SK-N-SH treated with all-trans-retinoic acid at 6 μM for 48 hours (cell line): ENCODE measurements at regions not wholly inside any gene's neighbourhood (a gene's known extent, or its start where the extent isn't known, plus 50 kb on each side); places are given as distances from the start of the nearest gene placed in this dataset.

Experiments used
- ATAC-seq: fragments of 200-7000 bp; cut with Tn5 transposase; 3 replicates; pipeline ENCODE4 v1.9.1; 2020; ENCODE audit warnings: mild to moderate bottlenecking, moderate library complexity
- ARNTL ChIP-seq: fragments of 450-650 bp; formaldehyde crosslinking; IDR thresholded peaks from 2 replicates; pipeline ENCODE4 v1.5.0; 2020; ENCODE audit warnings: low read depth, mild to moderate bottlenecking, moderate library complexity, borderline replicate concordance
- BACH2 ChIP-seq: fragments of 250-450 bp; sonication (Bioruptor Pico); IDR thresholded peaks from 2 replicates; pipeline ENCODE4 v1.9.0; 2021; ENCODE audit warnings: mild to moderate bottlenecking, borderline replicate concordance
- CREB5 ChIP-seq: fragments of 250-450 bp; sonication (Bioruptor Pico); IDR thresholded peaks from 2 replicates; pipeline ENCODE4 v1.5.1; 2020; ENCODE audit warnings: low read depth, mild to moderate bottlenecking, moderate library complexity
- CSDC2 ChIP-seq: fragments of 250-450 bp; sonication (Bioruptor Pico); IDR thresholded peaks from 2 replicates; pipeline ENCODE4 v1.5.0; 2020; ENCODE audit warnings: mild to moderate bottlenecking, moderate library complexity
- CSRNP3 ChIP-seq: fragments of 250-450 bp; sonication (Bioruptor Pico); IDR thresholded peaks from 2 replicates; pipeline ENCODE4 v1.5.1; 2021; ENCODE audit warnings: mild to moderate bottlenecking, moderate library complexity
- ESRRG ChIP-seq: fragments of 250-450 bp; sonication (Bioruptor Pico); IDR thresholded peaks from 2 replicates; pipeline ENCODE4 v1.6.1; 2021; ENCODE audit warnings: mild to moderate bottlenecking
- ISL1 ChIP-seq: fragments of 250-450 bp; sonication (Bioruptor Pico); IDR thresholded peaks from 2 replicates; pipeline ENCODE4 v2.1.2; 2022; ENCODE audit warnings: mild to moderate bottlenecking, moderate library complexity
- POU6F1 ChIP-seq: fragments of 250-450 bp; sonication (Bioruptor Pico); IDR thresholded peaks from 2 replicates; pipeline ENCODE4 v1.8.0; 2021; ENCODE audit warnings: low read depth, mild to moderate bottlenecking, moderate library complexity, borderline replicate concordance
- PPARA ChIP-seq: fragments of 250-450 bp; sonication (Bioruptor Pico); IDR thresholded peaks from 2 replicates; pipeline ENCODE4 v1.5.0; 2020; ENCODE audit warnings: mild to moderate bottlenecking, borderline replicate concordance
- RARB ChIP-seq: fragments of 250-450 bp; sonication (Bioruptor Pico); IDR thresholded peaks from 2 replicates; pipeline ENCODE4 v1.8.0; 2021; ENCODE audit warnings: mild to moderate bottlenecking, moderate library complexity
- SNAI2 ChIP-seq: fragments of 250-450 bp; sonication (Bioruptor Pico); IDR thresholded peaks from 2 replicates; pipeline ENCODE4 v1.5.0; 2020; ENCODE audit warnings: mild to moderate bottlenecking, moderate library complexity
- TCF4 ChIP-seq: fragments of 250-450 bp; sonication (Bioruptor Pico); IDR thresholded peaks from 2 replicates; pipeline ENCODE4 v1.8.0; 2021; ENCODE audit warnings: mild to moderate bottlenecking, moderate library complexity, borderline replicate concordance
- TOX ChIP-seq: fragments of 250-450 bp; sonication (Bioruptor Pico); IDR thresholded peaks from 2 replicates; pipeline ENCODE4 v1.8.0; 2021; ENCODE audit warnings: mild to moderate bottlenecking, moderate library complexity, borderline replicate concordance
- ZC3H10 ChIP-seq: fragments of 250-450 bp; sonication (Bioruptor Pico); IDR thresholded peaks from 2 replicates; pipeline ENCODE4 v1.5.1; 2021; ENCODE audit warnings: mild to moderate bottlenecking, moderate library complexity
- ZFP3 ChIP-seq: fragments of 250-450 bp; sonication (Bioruptor Pico); IDR thresholded peaks from 2 replicates; pipeline ENCODE4 v1.5.0; 2020; ENCODE audit warnings: mild to moderate bottlenecking, moderate library complexity
- ZFP30 ChIP-seq: fragments of 450-650 bp; formaldehyde crosslinking; IDR thresholded peaks from 2 replicates; pipeline ENCODE4 v1.5.0; 2022; ENCODE audit warnings: mild to moderate bottlenecking, moderate library complexity
- ZNF565 ChIP-seq: fragments of 450-650 bp; formaldehyde crosslinking; conservative IDR thresholded peaks from 2 replicates; pipeline ENCODE4 v1.5.0; 2020; ENCODE audit warnings: low read depth, mild to moderate bottlenecking, moderate library complexity
- ZNF70 ChIP-seq: fragments of 450-650 bp; formaldehyde crosslinking; IDR thresholded peaks from 2 replicates; pipeline ENCODE4 v1.5.0; 2020; ENCODE audit warnings: mild to moderate bottlenecking, moderate library complexity
- ZNF8 ChIP-seq: fragments of 450-650 bp; formaldehyde crosslinking; IDR thresholded peaks from 2 replicates; pipeline ENCODE4 v1.5.0; 2020; ENCODE audit warnings: mild to moderate bottlenecking, moderate library complexity
- TF ChIP-seq, protein P1 (sequence below): fragments of 250-450 bp; sonication (Bioruptor Pico); IDR thresholded peaks from 2 replicates; pipeline ENCODE4 v1.5.0; 2020; ENCODE audit warnings: mild to moderate bottlenecking, moderate library complexity
- TF ChIP-seq, protein P2 (sequence below): fragments of 250-450 bp; sonication (Bioruptor Pico); IDR thresholded peaks from 2 replicates; pipeline ENCODE4 v1.8.0; 2020; ENCODE audit warnings: mild to moderate bottlenecking, moderate library complexity, borderline replicate concordance

GRCh38 chr1:19024532-19024931, 68.1 kb upstream of the IFFO2 start:
- ATAC-seq: no peak
- TF ChIP-seq ZC3H10 (CRISPR knock-in tag): no peak
- TF ChIP-seq ARNTL (CRISPR knock-in tag): no peak
- TF ChIP-seq POU6F1 (CRISPR knock-in tag): no peak
- no peak for TF ChIP-seq BACH2 (CRISPR knock-in tag)
- TF ChIP-seq ZFP3 (CRISPR knock-in tag): no peak
- TF ChIP-seq ESRRG: no peak
- TF ChIP-seq ZFP30: no peak
- TF ChIP-seq CSDC2 (CRISPR knock-in tag): no peak
- no peak for TF ChIP-seq RARB (CRISPR knock-in tag)
- no peak for TF ChIP-seq TOX
- TF ChIP-seq ISL1 (CRISPR knock-in tag): no peak
- no peak for TF ChIP-seq PPARA (CRISPR knock-in tag)
- no peak for TF ChIP-seq ZNF70

DNA sequence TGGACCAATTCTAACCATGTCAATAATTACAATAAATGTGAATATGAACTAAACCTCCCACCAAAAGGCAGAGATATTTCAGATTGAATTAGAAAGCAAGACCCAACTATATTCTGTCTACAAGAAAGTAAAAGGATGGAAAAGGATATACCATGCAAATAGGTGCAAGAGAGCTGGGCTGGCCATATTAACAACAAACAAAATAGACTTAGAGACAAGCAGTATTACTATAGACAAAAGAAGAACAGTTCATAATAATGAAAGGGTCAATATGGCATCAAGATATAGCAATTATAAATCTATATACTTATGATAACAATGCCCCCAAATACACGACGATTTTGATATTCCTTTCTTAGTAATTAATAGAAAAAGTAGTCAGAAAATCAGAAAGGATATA, 67.3 kb upstream of the IFFO2 start:
- ATAC-seq: no peak
- no peak for TF ChIP-seq CSRNP3 (CRISPR knock-in tag)
- TF ChIP-seq CSDC2 (CRISPR knock-in tag): no peak
- no peak for TF ChIP-seq TOX
- no peak for TF ChIP-seq ZNF8 (CRISPR knock-in tag)
- TF ChIP-seq BACH2 (CRISPR knock-in tag): no peak
- TF ChIP-seq SNAI2 (CRISPR knock-in tag): no peak
- no peak for TF ChIP-seq ISL1 (CRISPR knock-in tag)
- no peak for TF ChIP-seq ESRRG
- no peak for TF ChIP-seq TCF4 (CRISPR knock-in tag)
- TF ChIP-seq ZFP3 (CRISPR knock-in tag): no peak
- no peak for TF ChIP-seq ARNTL (CRISPR knock-in tag)
- no peak for TF ChIP-seq ZNF565 (CRISPR knock-in tag)
- TF ChIP-seq ZNF70: no peak
- TF ChIP-seq ZFP30: no peak
- TF ChIP-seq PPARA (CRISPR knock-in tag): no peak
- TF ChIP-seq, protein P1, sequence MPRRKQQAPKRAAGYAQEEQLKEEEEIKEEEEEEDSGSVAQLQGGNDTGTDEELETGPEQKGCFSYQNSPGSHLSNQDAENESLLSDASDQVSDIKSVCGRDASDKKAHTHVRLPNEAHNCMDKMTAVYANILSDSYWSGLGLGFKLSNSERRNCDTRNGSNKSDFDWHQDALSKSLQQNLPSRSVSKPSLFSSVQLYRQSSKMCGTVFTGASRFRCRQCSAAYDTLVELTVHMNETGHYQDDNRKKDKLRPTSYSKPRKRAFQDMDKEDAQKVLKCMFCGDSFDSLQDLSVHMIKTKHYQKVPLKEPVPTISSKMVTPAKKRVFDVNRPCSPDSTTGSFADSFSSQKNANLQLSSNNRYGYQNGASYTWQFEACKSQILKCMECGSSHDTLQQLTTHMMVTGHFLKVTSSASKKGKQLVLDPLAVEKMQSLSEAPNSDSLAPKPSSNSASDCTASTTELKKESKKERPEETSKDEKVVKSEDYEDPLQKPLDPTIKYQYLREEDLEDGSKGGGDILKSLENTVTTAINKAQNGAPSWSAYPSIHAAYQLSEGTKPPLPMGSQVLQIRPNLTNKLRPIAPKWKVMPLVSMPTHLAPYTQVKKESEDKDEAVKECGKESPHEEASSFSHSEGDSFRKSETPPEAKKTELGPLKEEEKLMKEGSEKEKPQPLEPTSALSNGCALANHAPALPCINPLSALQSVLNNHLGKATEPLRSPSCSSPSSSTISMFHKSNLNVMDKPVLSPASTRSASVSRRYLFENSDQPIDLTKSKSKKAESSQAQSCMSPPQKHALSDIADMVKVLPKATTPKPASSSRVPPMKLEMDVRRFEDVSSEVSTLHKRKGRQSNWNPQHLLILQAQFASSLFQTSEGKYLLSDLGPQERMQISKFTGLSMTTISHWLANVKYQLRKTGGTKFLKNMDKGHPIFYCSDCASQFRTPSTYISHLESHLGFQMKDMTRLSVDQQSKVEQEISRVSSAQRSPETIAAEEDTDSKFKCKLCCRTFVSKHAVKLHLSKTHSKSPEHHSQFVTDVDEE (CRISPR knock-in tag): no peak
- TF ChIP-seq, protein P2, sequence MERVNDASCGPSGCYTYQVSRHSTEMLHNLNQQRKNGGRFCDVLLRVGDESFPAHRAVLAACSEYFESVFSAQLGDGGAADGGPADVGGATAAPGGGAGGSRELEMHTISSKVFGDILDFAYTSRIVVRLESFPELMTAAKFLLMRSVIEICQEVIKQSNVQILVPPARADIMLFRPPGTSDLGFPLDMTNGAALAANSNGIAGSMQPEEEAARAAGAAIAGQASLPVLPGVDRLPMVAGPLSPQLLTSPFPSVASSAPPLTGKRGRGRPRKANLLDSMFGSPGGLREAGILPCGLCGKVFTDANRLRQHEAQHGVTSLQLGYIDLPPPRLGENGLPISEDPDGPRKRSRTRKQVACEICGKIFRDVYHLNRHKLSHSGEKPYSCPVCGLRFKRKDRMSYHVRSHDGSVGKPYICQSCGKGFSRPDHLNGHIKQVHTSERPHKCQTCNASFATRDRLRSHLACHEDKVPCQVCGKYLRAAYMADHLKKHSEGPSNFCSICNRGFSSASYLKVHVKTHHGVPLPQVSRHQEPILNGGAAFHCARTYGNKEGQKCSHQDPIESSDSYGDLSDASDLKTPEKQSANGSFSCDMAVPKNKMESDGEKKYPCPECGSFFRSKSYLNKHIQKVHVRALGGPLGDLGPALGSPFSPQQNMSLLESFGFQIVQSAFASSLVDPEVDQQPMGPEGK (CRISPR knock-in tag): no peak

GRCh38 chr1:19021845-19022244, 65.4 kb upstream of the IFFO2 start:
- ATAC-seq: no peak
- TF ChIP-seq ZFP30 (no peak), SNAI2 (CRISPR knock-in tag) (no peak), PPARA (CRISPR knock-in tag) (no peak), ZC3H10 (CRISPR knock-in tag) (no peak), BACH2 (CRISPR knock-in tag) (no peak), POU6F1 (CRISPR knock-in tag) (no peak), ISL1 (CRISPR knock-in tag) (no peak), CREB5 (CRISPR knock-in tag) (no peak), ZNF8 (CRISPR knock-in tag) (no peak), ESRRG (no peak)
- TF ChIP-seq, protein P2 (CRISPR knock-in tag): no peak
- TF ChIP-seq, protein P1 (CRISPR knock-in tag): no peak
